DND-41 (cell line): ENCODE measurements at regions not wholly inside any gene's neighbourhood (a gene's known extent, or its start where the extent isn't known, plus 50 kb on each side); places are given as distances from the start of the nearest gene placed in this dataset.

Source experiments
- ATAC-seq: fragments of 200-7000 bp; cut with Tn5 transposase; 3 replicates; pipeline ENCODE4 v1.9.1; 2021; ENCODE audit warnings: low read depth; ENCODE audit not compliant: insufficient read depth
- DNase-seq: peaks from one replicate; pipeline ENCODE4 v3.0.0-alpha.2; 2020
- H2AFZ ChIP-seq: 2 replicates; pipeline ENCODE4 v1.6.0; 2012; ENCODE audit warnings: low read depth, low read length
- H3K27ac ChIP-seq: 2 replicates; pipeline ENCODE4 v1.5.1; 2012; ENCODE audit warnings: low read length, inconsistent platforms
- H3K27me3 ChIP-seq: fragments of 200-600 bp; sonication (generic); 2 replicates; pipeline ENCODE4 v1.6.0; 2012; ENCODE audit warnings: low read length, mild to moderate bottlenecking, inconsistent platforms; ENCODE audit not compliant: insufficient read depth, poor library complexity
- H3K36me3 ChIP-seq: 2 replicates; pipeline ENCODE4 v1.5.1; 2012; ENCODE audit warnings: low read length, inconsistent platforms; ENCODE audit not compliant: insufficient read depth
- H3K4me1 ChIP-seq: 2 replicates; pipeline ENCODE4 v1.5.1; 2012; ENCODE audit warnings: mild to moderate bottlenecking, low read length; ENCODE audit not compliant: insufficient read depth
- H3K4me2 ChIP-seq: 2 replicates; pipeline ENCODE4 v1.6.0; 2012; ENCODE audit warnings: mild to moderate bottlenecking, moderate library complexity, low read length, inconsistent platforms; ENCODE audit not compliant: insufficient read depth
- H3K4me3 ChIP-seq, 2 experiments: fragments of 200-600 bp in 1 of 2; shearing (Covaris generic) in 1 of 2; 2 replicates each; pipeline ENCODE4 v1.5.1; 2012 to 2016; ENCODE audit warnings: inconsistent platforms in 2 of 2, low read length in 2 of 2, mild to moderate bottlenecking in 2 of 2, low read depth in 1 of 2, moderate library complexity in 1 of 2
- H3K79me2 ChIP-seq: 2 replicates; pipeline ENCODE4 v1.6.0; 2012; ENCODE audit warnings: low read length, inconsistent platforms; ENCODE audit not compliant: insufficient read depth
- H3K9ac ChIP-seq: 2 replicates; pipeline ENCODE4 v1.6.0; 2012; ENCODE audit warnings: low read depth, mild to moderate bottlenecking, inconsistent platforms, low read length, moderate library complexity
- H3K9me3 ChIP-seq: 2 replicates; pipeline ENCODE4 v1.5.1; 2012; ENCODE audit warnings: low read length, moderate library complexity, mild to moderate bottlenecking, inconsistent platforms; ENCODE audit not compliant: insufficient read depth, severe bottlenecking
- H4K20me1 ChIP-seq: 2 replicates; pipeline ENCODE4 v1.6.0; 2012; ENCODE audit warnings: low read length; ENCODE audit not compliant: insufficient read depth
- EZH2 ChIP-seq: IDR thresholded peaks from 3 replicates; pipeline ENCODE4 v1.6.1; 2012; ENCODE audit warnings: borderline replicate concordance, low read depth, mild to moderate bottlenecking, moderate library complexity, low read length, inconsistent platforms; ENCODE audit not compliant: severe bottlenecking
- TF ChIP-seq, protein P1 (sequence below): IDR thresholded peaks from 2 replicates; pipeline ENCODE4 v1.5.1; 2012; ENCODE audit warnings: borderline replicate concordance, low read length, moderate library complexity, mild to moderate bottlenecking; ENCODE audit not compliant: poor library complexity, severe bottlenecking; ENCODE audit errors: extremely low read depth

DNA sequence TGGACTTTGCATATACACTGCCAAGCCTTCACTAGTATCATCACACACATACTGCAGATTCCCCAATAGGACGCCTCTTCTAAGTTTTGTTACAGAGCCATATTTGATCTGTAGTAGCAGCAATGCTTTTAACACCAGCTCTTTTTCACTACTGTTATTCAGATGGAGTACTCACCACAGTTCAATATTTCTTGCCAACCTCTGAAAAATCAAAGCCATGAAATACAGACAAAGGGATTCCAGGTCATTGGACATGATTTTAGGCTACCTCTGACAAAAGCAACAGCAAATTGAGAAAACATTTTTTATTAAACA lies 390.7 kb upstream of the ADGRL3 start:
- no peak overlapping the region for H3K4me3 ChIP-seq
- no peak overlapping the region for H3K9ac ChIP-seq
- ATAC-seq (no peak), DNase-seq (no peak)
- H2AFZ ChIP-seq: no peak overlapping the region
- TF ChIP-seq, protein P1, sequence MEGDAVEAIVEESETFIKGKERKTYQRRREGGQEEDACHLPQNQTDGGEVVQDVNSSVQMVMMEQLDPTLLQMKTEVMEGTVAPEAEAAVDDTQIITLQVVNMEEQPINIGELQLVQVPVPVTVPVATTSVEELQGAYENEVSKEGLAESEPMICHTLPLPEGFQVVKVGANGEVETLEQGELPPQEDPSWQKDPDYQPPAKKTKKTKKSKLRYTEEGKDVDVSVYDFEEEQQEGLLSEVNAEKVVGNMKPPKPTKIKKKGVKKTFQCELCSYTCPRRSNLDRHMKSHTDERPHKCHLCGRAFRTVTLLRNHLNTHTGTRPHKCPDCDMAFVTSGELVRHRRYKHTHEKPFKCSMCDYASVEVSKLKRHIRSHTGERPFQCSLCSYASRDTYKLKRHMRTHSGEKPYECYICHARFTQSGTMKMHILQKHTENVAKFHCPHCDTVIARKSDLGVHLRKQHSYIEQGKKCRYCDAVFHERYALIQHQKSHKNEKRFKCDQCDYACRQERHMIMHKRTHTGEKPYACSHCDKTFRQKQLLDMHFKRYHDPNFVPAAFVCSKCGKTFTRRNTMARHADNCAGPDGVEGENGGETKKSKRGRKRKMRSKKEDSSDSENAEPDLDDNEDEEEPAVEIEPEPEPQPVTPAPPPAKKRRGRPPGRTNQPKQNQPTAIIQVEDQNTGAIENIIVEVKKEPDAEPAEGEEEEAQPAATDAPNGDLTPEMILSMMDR: no peak
- no peak for TF ChIP-seq EZH2
- H3K36me3 ChIP-seq: no peaks in the 10 kb centered on the region
- H3K4me1 ChIP-seq: no peaks in the 10 kb centered on the region
- no peaks in the 10 kb centered on the region for H4K20me1 ChIP-seq
- no peaks in the 10 kb centered on the region for H3K9me3 ChIP-seq
- H3K79me2 ChIP-seq: no peaks in the 10 kb centered on the region
- H3K4me2 ChIP-seq: no peak overlapping the region
- no peaks in the 10 kb centered on the region for H3K27me3 ChIP-seq
- H3K27ac ChIP-seq: no peak overlapping the region

DNA sequence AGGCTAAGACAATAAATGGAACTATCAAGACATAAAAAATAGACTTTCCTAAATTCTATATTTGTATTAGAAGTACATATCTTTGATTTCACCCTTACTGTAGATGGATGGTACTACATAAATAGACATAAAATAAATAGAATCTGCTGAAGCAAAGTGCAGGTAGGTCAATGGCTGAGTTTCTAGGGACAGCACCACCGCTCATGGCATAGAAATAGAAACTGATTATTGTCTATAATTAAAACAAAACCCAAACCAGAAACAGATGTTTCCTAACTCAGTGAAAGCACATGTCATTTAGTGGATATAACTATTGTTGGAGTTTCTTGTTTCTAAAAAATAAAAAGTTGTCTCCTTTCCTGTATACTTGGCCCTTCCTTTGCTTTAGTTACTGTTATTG lies 387.3 kb upstream of the ADGRL3 start:
- Histone ChIP-seq H3K79me2 (no peaks in the 10 kb centered on the region), H3K4me2 (no peak overlapping the region), H3K9ac (no peak overlapping the region), H3K27me3 (no peaks in the 10 kb centered on the region), H4K20me1 (no peaks in the 10 kb centered on the region), H3K4me3 (no peak overlapping the region), H3K9me3 (no peaks in the 10 kb centered on the region), H2AFZ (no peak overlapping the region), H3K36me3 (no peaks in the 10 kb centered on the region), H3K27ac (no peak overlapping the region), H3K4me1 (no peaks in the 10 kb centered on the region)
- DNase-seq (no peak), ATAC-seq (no peak)
- TF ChIP-seq, protein P1: no peak
- no peak for TF ChIP-seq EZH2

DNA sequence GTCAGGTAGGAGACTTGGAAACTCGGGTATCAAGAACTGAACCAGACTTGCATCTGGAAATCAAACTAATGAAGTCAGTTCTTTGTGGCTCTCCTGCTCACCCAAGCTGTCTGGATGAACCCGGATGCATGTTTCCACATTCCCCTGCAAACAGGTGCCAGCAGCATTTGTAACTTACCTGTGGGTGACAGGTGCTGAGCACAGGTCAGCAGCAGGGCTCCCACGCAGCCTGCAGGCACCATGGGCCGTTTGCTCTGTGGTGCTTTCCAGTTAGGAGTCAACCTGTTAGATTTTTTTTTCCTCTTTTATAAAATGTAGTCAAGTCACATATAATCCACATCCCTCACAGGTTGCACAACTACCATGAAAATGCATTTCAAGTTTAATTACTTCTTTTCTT lies 385.6 kb upstream of the ADGRL3 start:
- Histone ChIP-seq H3K4me2 (no peak overlapping the region), H3K9me3 (no peaks in the 10 kb centered on the region), H3K79me2 (no peaks in the 10 kb centered on the region), H3K9ac (no peak overlapping the region), H3K4me1 (no peaks in the 10 kb centered on the region), H3K4me3 (no peak overlapping the region), H3K36me3 (no peaks in the 10 kb centered on the region), H3K27ac (no peak overlapping the region), H4K20me1 (no peaks in the 10 kb centered on the region), H3K27me3 (no peaks in the 10 kb centered on the region), H2AFZ (no peak overlapping the region)
- ATAC-seq (no peak), DNase-seq (no peak)
- TF ChIP-seq, protein P1: no peak
- no peak for TF ChIP-seq EZH2

DNA sequence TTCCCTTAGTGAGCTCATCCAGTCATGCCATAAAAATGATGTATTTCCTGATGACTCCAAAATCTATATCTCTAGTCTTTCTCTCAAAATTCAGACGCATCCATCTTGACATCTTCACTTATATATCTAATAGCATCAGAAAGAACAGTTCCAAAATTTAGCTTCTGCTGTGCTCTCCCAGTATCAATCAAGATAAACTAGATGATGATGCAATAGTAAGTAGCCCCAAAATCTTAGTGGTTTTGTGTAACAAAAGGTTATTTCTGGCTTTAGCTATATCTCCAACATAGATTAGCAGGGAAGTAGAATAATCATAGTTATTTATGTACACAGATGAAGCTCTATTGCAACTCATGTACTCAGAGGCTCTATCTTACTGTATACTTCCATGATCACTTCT lies 382.5 kb upstream of the ADGRL3 start:
- no peaks in the 10 kb centered on the region for H3K36me3 ChIP-seq
- ATAC-seq (no peak), DNase-seq (no peak)
- no peak overlapping the region for H3K4me2 ChIP-seq
- H3K27ac ChIP-seq: no peak overlapping the region
- no peak overlapping the region for H3K4me3 ChIP-seq
- no peaks in the 10 kb centered on the region for H3K4me1 ChIP-seq
- TF ChIP-seq EZH2: no peak
- TF ChIP-seq, protein P1: no peak
- H3K79me2 ChIP-seq: no peaks in the 10 kb centered on the region
- H3K27me3 ChIP-seq: no peaks in the 10 kb centered on the region
- H3K9me3 ChIP-seq: no peaks in the 10 kb centered on the region
- H3K9ac ChIP-seq: no peak overlapping the region
- no peaks in the 10 kb centered on the region for H4K20me1 ChIP-seq
- H2AFZ ChIP-seq: no peak overlapping the region
